Activated CD8-positive, alpha-beta memory T cell treated with anti-CD3 and anti-CD28 coated beads, Interleukin-2, amount 10 ng/mL, durations not matched to agents 7 days and 5 days (primary cell): ENCODE measurements at regions not wholly inside any gene's neighbourhood (a gene's known extent, or its start where the extent isn't known, plus 50 kb on each side); places are given as distances from the start of the nearest gene placed in this dataset.

Experiments used
- ATAC-seq: fragments of 150-1000 bp; cut with Tn5 transposase; one replicate; pipeline ENCODE4 v1.10.0; 2021; ENCODE audit warnings: moderate library complexity
- CTCF ChIA-PET: fragments of 350-600 bp; sonication (Branson Sonifier 250); formaldehyde crosslinking; loops from one replicate; lab custom pipeline; 2021; ENCODE audit warnings: antibody characterized with exemption; lab: Charles Lee
- DNase-seq: peaks from one replicate; pipeline ENCODE4 v3.0.0-alpha.2; 2020
- H3K27ac Mint-ChIP-seq: one replicate; pipeline ENCODE4 v1.8.0; 2021; ENCODE audit warnings: mild to moderate bottlenecking, mixed read lengths
- H3K27me3 Mint-ChIP-seq: one replicate; pipeline ENCODE4 v1.8.0; 2021; ENCODE audit warnings: mixed read lengths
- H3K36me3 Mint-ChIP-seq: one replicate; pipeline ENCODE4 v1.8.0; 2021; ENCODE audit warnings: mild to moderate bottlenecking, mixed read lengths
- H3K4me1 Mint-ChIP-seq: one replicate; pipeline ENCODE4 v1.8.0; 2021; ENCODE audit warnings: mixed read lengths
- H3K4me3 Mint-ChIP-seq: one replicate; pipeline ENCODE4 v1.8.0; 2021; ENCODE audit warnings: mild to moderate bottlenecking, moderate library complexity, mixed read lengths
- H3K9me3 Mint-ChIP-seq: one replicate; pipeline ENCODE4 v1.8.0; 2022; ENCODE audit warnings: low read depth, mixed read lengths

- DNase-seq (no peak), ATAC-seq (no peak)
- peaks cover 11% of the 10 kb centered on the region for H3K4me1 Mint-ChIP-seq
- CTCF ChIA-PET: no interaction called here
- peaks cover 15% of the 10 kb centered on the region for H3K27me3 Mint-ChIP-seq
- no peak overlapping the region for H3K4me3 Mint-ChIP-seq
- H3K9me3 Mint-ChIP-seq: no peaks in the 10 kb centered on the region
- no peaks in the 10 kb centered on the region for H3K36me3 Mint-ChIP-seq
- no peak overlapping the region for H3K27ac Mint-ChIP-seq
Observed at GRCh38 chr2:207256476-207257207, 90.9 kb upstream of the KLF7 start.

- Mint-ChIP-seq H3K4me1 (peaks cover 2% of the 10 kb centered on the region), H3K9me3 (no peaks in the 10 kb centered on the region), H3K27ac (no peak overlapping the region), H3K4me3 (no peak overlapping the region), H3K36me3 (no peaks in the 10 kb centered on the region), H3K27me3 (peaks cover 13% of the 10 kb centered on the region)
- CTCF ChIA-PET: no interaction called here
- no peak for DNase-seq
- ATAC-seq: no peak
Observed at GRCh38 chr2:207257251-207258250, 91.8 kb upstream of the KLF7 start.

GRCh38 chr2:207258263-207258991 lies 92.7 kb upstream of the KLF7 start:
- DNase-seq (no peak), ATAC-seq (no peak)
- no peaks in the 10 kb centered on the region for H3K9me3 Mint-ChIP-seq
- H3K27me3 Mint-ChIP-seq: peaks cover 12% of the 10 kb centered on the region
- H3K4me3 Mint-ChIP-seq: no peak overlapping the region
- CTCF ChIA-PET: no interaction called here
- no peaks in the 10 kb centered on the region for H3K36me3 Mint-ChIP-seq
- H3K27ac Mint-ChIP-seq: no peak overlapping the region
- peaks cover 2% of the 10 kb centered on the region for H3K4me1 Mint-ChIP-seq

- ATAC-seq (no peak), DNase-seq (no peak)
- Mint-ChIP-seq H3K4me1 (no peaks in the 10 kb centered on the region), H3K9me3 (no peaks in the 10 kb centered on the region), H3K27me3 (peaks cover 7% of the 10 kb centered on the region), H3K4me3 (no peak overlapping the region), H3K27ac (no peak overlapping the region), H3K36me3 (no peaks in the 10 kb centered on the region)
- CTCF ChIA-PET: no interaction called here
Observed at GRCh38 chr2:207260021-207260420, 94.3 kb upstream of the KLF7 start.

GRCh38 chr2:207260947-207261346 lies 95.2 kb upstream of the KLF7 start:
- no peak for ATAC-seq
- H3K27me3 Mint-ChIP-seq: peaks cover 5% of the 10 kb centered on the region
- no peak for DNase-seq

GRCh38 chr2:207264310-207264709 lies 98.6 kb upstream of the KLF7 start:
- Mint-ChIP-seq H3K9me3 (no peaks in the 10 kb centered on the region), H3K27ac (no peak overlapping the region), H3K4me1 (no peaks in the 10 kb centered on the region), H3K36me3 (no peaks in the 10 kb centered on the region), H3K4me3 (no peak overlapping the region), H3K27me3 (peaks cover 5% of the 10 kb centered on the region)
- ATAC-seq: no peak
- CTCF ChIA-PET: interaction anchor here (0.9 kb wide), 1 partner anchor 218 kb away, joined by 3 read pairs; no protein-coding TSS in a partner anchor
- no peak for DNase-seq

More at GRCh38 chr2:207260947-207261346, 95.2 kb upstream of the KLF7 start:
- no peaks in the 10 kb centered on the region for H3K9me3 Mint-ChIP-seq
- CTCF ChIA-PET: no interaction called here
- no peaks in the 10 kb centered on the region for H3K4me1 Mint-ChIP-seq
- H3K36me3 Mint-ChIP-seq: no peaks in the 10 kb centered on the region
- no peak overlapping the region for H3K27ac Mint-ChIP-seq
- H3K4me3 Mint-ChIP-seq: no peak overlapping the region

- CTCF ChIA-PET: no interaction called here
- no peak for ATAC-seq
Observed at GRCh38 chr2:207265332-207265731, 99.6 kb upstream of the KLF7 start.

GRCh38 chr2:207265869-207266268 lies 100.1 kb upstream of the KLF7 start:
- Mint-ChIP-seq H3K27ac (no peak overlapping the region), H3K27me3 (no peaks in the 10 kb centered on the region), H3K36me3 (no peaks in the 10 kb centered on the region), H3K9me3 (no peaks in the 10 kb centered on the region), H3K4me3 (no peak overlapping the region), H3K4me1 (no peaks in the 10 kb centered on the region)
- ATAC-seq (no peak), DNase-seq (no peak)
- CTCF ChIA-PET: no interaction called here

More at GRCh38 chr2:207265332-207265731, 99.6 kb upstream of the KLF7 start:
- no peak for DNase-seq
- Mint-ChIP-seq H3K27ac (no peak overlapping the region), H3K4me3 (no peak overlapping the region), H3K27me3 (peaks cover 4% of the 10 kb centered on the region), H3K36me3 (no peaks in the 10 kb centered on the region), H3K9me3 (no peaks in the 10 kb centered on the region), H3K4me1 (no peaks in the 10 kb centered on the region)

- Mint-ChIP-seq H3K36me3 (no peaks in the 10 kb centered on the region), H3K27me3 (no peaks in the 10 kb centered on the region), H3K4me3 (no peak overlapping the region), H3K9me3 (no peaks in the 10 kb centered on the region), H3K27ac (no peak overlapping the region), H3K4me1 (no peaks in the 10 kb centered on the region)
- CTCF ChIA-PET: interaction anchor here (0.5 kb wide), 1 partner anchor 709 kb away, joined by 3 read pairs; no protein-coding TSS in a partner anchor
- no peak for ATAC-seq
- DNase-seq: no peak
Observed at GRCh38 chr2:207266648-207267047, 100.9 kb upstream of the KLF7 start.

GRCh38 chr2:207269038-207269437 lies 103.3 kb upstream of the KLF7 start:
- CTCF ChIA-PET: no interaction called here
- Mint-ChIP-seq H3K4me3 (no peak overlapping the region), H3K36me3 (no peaks in the 10 kb centered on the region), H3K4me1 (no peaks in the 10 kb centered on the region), H3K27me3 (no peaks in the 10 kb centered on the region), H3K9me3 (no peaks in the 10 kb centered on the region), H3K27ac (no peak overlapping the region)
- DNase-seq: no peak
- ATAC-seq: no peak

- Mint-ChIP-seq H3K36me3 (no peaks in the 10 kb centered on the region), H3K27me3 (no peaks in the 10 kb centered on the region), H3K4me3 (no peak overlapping the region), H3K27ac (no peak overlapping the region), H3K9me3 (no peaks in the 10 kb centered on the region), H3K4me1 (peaks cover under 1% of the 10 kb centered on the region)
- ATAC-seq (no peak), DNase-seq (no peak)
- CTCF ChIA-PET: no interaction called here
Observed at GRCh38 chr2:207274530-207275189, 108.9 kb upstream of the KLF7 start.

GRCh38 chr2:207275779-207276178 lies 110.0 kb upstream of the KLF7 start:
- H3K27ac Mint-ChIP-seq: no peak overlapping the region
- no peak for ATAC-seq

GRCh38 chr2:207276248-207276647 lies 110.5 kb upstream of the KLF7 start:
- ATAC-seq (no peak), DNase-seq (no peak)
- no peaks in the 10 kb centered on the region for H3K9me3 Mint-ChIP-seq
- H3K4me3 Mint-ChIP-seq: no peak overlapping the region
- CTCF ChIA-PET: no interaction called here
- peaks cover 3% of the 10 kb centered on the region for H3K27me3 Mint-ChIP-seq
- no peak overlapping the region for H3K27ac Mint-ChIP-seq
- peaks cover 2% of the 10 kb centered on the region for H3K4me1 Mint-ChIP-seq
- no peaks in the 10 kb centered on the region for H3K36me3 Mint-ChIP-seq

More at GRCh38 chr2:207275779-207276178, 110.0 kb upstream of the KLF7 start:
- Mint-ChIP-seq H3K27me3 (peaks cover 3% of the 10 kb centered on the region), H3K4me3 (no peak overlapping the region), H3K4me1 (peaks cover 2% of the 10 kb centered on the region), H3K36me3 (no peaks in the 10 kb centered on the region), H3K9me3 (no peaks in the 10 kb centered on the region)
- CTCF ChIA-PET: no interaction called here
- DNase-seq: no peak
